LNCAP (cell line): ENCODE measurements at regions not wholly inside any gene's neighbourhood (a gene's known extent, or its start where the extent isn't known, plus 50 kb on each side); places are given as distances from the start of the nearest gene placed in this dataset.

Source experiments
- TF ChIP-seq, protein P1 (sequence below): fragments of 450-650 bp; IDR thresholded peaks from 2 replicates; pipeline ENCODE4 v1.5.1; 2017; ENCODE audit warnings: mild to moderate bottlenecking

DNA sequence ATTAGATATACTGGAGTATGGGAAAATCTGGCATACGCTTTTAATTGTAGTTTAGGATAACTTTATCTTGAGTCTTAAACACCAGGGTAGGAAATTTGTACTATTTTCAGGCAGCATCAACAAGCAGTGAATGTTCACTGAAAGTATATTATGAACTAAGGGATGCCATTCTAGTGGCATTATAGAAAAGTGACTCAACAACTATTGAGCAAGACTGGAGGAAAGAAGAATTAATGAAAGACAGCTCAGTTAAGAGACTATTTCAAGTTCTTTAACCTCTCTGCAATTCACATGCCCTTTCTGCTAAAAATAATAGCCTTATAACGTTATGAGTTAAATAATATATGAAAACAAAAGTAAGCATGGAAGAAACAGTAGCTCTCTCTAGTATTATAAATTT is 343.1 kb downstream of the FSCB start:
- TF ChIP-seq, protein P1, sequence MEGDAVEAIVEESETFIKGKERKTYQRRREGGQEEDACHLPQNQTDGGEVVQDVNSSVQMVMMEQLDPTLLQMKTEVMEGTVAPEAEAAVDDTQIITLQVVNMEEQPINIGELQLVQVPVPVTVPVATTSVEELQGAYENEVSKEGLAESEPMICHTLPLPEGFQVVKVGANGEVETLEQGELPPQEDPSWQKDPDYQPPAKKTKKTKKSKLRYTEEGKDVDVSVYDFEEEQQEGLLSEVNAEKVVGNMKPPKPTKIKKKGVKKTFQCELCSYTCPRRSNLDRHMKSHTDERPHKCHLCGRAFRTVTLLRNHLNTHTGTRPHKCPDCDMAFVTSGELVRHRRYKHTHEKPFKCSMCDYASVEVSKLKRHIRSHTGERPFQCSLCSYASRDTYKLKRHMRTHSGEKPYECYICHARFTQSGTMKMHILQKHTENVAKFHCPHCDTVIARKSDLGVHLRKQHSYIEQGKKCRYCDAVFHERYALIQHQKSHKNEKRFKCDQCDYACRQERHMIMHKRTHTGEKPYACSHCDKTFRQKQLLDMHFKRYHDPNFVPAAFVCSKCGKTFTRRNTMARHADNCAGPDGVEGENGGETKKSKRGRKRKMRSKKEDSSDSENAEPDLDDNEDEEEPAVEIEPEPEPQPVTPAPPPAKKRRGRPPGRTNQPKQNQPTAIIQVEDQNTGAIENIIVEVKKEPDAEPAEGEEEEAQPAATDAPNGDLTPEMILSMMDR: no peak

DNA sequence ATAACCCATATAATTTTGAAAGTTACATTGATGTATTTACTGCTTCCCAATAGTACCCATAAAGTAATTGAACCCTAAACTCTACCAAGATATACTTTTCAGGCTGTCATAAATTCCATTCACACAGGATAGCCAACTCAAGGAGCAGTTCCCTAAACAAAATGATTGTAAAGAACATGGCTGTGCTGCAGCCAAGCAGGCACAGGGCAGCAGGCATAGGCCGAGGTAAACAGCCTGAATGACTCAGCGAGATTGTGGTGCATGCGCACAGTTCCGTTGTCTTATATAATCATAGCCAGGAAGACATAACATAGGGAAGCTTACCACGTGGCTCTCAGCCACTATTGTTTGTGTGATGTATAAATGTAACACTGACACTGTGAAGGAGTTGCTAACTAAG is 344.9 kb downstream of the FSCB start:
- TF ChIP-seq, protein P1: no peak

DNA sequence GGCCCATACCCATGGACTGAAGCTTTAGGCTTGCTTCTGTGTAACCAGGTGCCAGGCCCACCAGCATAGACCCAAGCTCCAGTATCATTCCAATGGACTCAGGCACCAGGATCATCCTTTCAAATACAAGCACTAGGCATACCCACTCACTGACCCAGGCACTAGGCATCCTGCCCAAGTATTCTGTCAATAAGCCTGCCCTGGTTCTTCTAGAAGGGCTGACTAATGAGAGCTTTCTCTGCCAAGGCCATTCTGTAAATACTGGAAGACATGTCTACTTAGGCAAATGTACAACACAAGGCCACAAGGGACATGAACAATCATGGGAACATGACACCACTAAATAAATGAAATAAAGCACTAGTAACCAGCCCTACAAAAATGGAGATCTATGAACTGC is 352.2 kb downstream of the FSCB start:
- TF ChIP-seq, protein P1: no peak

DNA sequence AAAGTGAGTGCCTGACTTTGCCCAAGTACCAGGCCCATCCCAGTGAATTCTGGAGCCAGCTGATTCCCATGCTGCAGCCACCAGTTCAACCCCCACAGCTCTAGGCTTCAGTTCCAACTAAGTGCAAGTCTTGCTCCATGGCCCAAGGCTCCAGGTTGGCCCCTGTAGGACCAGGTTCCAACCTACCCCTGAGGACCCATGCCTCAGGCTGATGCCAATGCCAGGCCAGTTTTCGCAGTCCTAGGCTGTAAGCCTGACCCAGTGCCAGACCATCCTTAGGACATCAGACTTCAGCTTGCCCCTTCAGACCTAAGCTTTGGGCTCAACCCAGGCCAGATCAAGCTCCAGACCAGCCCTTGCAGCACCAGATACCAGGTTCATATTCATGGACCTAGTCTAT is 352.6 kb downstream of the FSCB start:
- TF ChIP-seq, protein P1: no peak

DNA sequence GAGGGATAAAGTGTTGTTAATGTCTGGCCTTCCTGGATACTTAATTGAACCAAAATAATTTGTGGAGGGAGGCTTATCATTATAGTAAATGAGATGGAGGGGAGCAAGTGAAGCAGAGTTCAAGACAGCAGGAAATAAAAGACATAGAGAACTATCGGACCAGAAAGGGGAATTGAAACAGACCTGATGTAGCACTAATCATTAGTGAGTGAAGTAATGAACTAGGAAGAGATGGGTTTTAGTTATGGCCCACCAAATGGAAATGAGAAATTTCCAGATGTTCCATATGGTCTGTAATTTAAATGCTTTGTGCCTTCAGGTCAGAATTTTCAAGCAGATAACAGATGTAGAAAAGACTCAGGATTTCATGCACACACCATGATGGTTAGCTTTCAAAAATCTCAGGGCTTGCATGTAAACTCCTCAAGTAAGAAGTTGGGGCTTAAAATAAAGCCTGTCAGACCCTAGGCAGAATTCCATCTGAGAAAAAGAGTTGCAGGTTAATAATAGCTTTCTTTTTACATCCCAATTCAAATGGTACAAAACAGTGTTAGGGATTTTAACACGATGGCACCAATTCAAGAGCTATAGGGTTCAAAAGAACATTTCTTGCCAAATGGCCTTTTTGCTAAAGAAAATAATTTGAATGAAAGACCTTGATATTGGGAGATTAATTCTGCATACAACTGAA is 355.8 kb downstream of the FSCB start:
- TF ChIP-seq, protein P1: no peak

DNA sequence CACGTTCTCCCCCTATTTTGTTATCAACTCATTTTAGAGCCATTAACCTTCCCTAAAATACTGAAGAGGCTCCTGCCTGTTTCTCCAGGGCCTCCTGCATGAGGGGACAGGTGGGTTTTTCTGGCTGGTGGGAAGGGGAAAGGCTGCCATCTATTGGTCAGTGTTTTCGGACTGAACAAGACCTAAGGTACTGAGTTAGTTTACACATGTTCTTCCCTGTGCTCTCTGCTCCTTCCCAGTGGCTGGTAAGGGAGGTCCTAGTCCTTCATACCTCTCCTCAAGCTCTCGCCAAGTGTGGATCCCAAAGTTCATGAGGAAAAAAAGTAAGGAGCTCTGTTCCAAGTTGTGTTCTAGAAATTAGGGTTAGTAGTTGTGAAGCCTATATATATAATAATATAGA is 357.5 kb downstream of the FSCB start:
- TF ChIP-seq, protein P1: peak; percentile 72

DNA sequence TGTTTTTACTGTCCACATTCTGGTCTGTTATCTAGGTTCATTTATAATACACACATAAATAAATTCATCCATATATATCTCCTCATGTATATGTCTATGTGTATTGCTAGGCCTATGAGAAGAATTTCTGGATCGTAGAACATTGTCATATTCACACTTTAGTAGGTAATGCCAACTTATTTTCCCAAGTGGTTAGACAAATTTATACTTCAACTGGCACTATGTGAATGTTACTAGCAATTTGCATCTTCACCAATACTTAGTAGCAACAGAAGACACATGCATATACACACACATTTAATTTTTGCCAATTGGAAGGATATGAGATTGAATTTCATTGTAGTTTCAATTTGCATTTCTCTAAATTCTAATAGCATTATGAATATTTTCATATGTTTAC is 365.1 kb downstream of the FSCB start:
- TF ChIP-seq, protein P1: no peak

DNA sequence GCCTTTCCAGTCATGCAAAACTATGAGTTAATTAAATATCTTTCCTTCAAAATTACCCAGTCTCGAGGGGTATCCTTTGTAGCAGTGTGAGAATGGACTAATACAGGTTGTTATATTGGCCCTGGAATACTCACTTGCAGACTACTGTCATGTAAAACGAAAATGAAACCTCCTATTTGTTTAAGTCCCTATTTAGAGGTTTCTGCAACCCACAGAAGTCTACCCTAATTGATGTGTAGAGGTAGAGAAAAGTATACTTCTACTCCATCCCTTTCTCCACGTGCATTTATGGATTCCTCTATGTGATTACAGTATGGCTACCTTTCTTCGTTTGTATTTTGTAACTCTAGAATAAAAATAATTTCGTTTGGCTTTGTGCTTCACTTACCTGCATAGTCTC is 371.1 kb downstream of the FSCB start:
- TF ChIP-seq, protein P1: no peak
